Kidney (tissue), 13 donors: ENCODE measurements at regions not wholly inside any gene's neighbourhood (a gene's known extent, or its start where the extent isn't known, plus 50 kb on each side); places are given as distances from the start of the nearest gene placed in this dataset.

Experiments used
- DNase-seq, 5 donors: peaks; one replicate each; pipeline ENCODE4 v3.0.0-alpha.2; 2013 to 2020
- FAIRE-seq: peaks from 2 replicates; lab custom pipeline; 2012; peaks lifted over from hg19 to GRCh38; lab: Jason Lieb, UNC
- H3K27ac ChIP-seq, 2 donors: one replicate each; pipeline ENCODE4 v1.7.0; 2013; ENCODE audit warnings: low read depth in 2 of 2, low read length in 2 of 2, inconsistent platforms in 1 of 2
- H3K27me3 ChIP-seq: one replicate; pipeline ENCODE4 v1.7.1; 2013; ENCODE audit warnings: low read length, inconsistent platforms; ENCODE audit not compliant: control insufficient read depth, insufficient read depth
- H3K36me3 ChIP-seq, 3 donors: one replicate each; pipeline versions ENCODE4 v1.7.0 to v1.7.1; 2013; ENCODE audit warnings: low read length in 3 of 3, control low read depth in 1 of 3, inconsistent platforms in 1 of 3; ENCODE audit not compliant: insufficient read depth in 3 of 3, control insufficient read depth in 2 of 3
- H3K4me1 ChIP-seq, 3 donors: one replicate each; pipeline versions ENCODE4 v1.7.0 to v1.7.1; 2013; ENCODE audit warnings: low read length in 3 of 3, inconsistent platforms in 1 of 3, low read depth in 1 of 3; ENCODE audit not compliant: control insufficient read depth in 2 of 3, insufficient read depth in 2 of 3
- H3K4me3 ChIP-seq, 3 donors: one replicate each; pipeline versions ENCODE4 v1.7.0 to v1.8.1; 2013; ENCODE audit warnings: low read length in 3 of 3, control low read depth in 1 of 3, inconsistent platforms in 1 of 3
- H3K9ac ChIP-seq, 3 donors: one replicate each; pipeline versions ENCODE4 v1.7.0 to v1.7.1; 2013; ENCODE audit warnings: low read length in 3 of 3, control low read depth in 1 of 3, inconsistent platforms in 1 of 3
- H3K9me3 ChIP-seq, 3 donors: one replicate each; pipeline versions ENCODE4 v1.7.0 to v1.7.1; 2013; ENCODE audit warnings: low read length in 3 of 3, control low read depth in 1 of 3, inconsistent platforms in 1 of 3; ENCODE audit not compliant: control insufficient read depth in 2 of 3, insufficient read depth in 1 of 3
- intact Hi-C: fragments of 100-400 bp; cut with DNase I; formaldehyde crosslinking; loops from one replicate; pipeline ENCODE4 v1.11.1; 2022
- TF ChIP-seq, protein P1 (sequence below): IDR thresholded peaks from 3 replicates; pipeline ENCODE4 v1.5.1; 2012; ENCODE audit warnings: mild to moderate bottlenecking, moderate library complexity, borderline replicate concordance; ENCODE audit not compliant: insufficient read depth; ENCODE audit errors: extremely low read depth
- donor health status: control.
- donor health status: control.
- donor health status: control.
- donor health status: control.
- donor health status: control.
- donor health status: DM: yes; HTN: yes; CAD: no.
- donor health status: Normal renal cell carcinoma (clear cell type).

DNA sequence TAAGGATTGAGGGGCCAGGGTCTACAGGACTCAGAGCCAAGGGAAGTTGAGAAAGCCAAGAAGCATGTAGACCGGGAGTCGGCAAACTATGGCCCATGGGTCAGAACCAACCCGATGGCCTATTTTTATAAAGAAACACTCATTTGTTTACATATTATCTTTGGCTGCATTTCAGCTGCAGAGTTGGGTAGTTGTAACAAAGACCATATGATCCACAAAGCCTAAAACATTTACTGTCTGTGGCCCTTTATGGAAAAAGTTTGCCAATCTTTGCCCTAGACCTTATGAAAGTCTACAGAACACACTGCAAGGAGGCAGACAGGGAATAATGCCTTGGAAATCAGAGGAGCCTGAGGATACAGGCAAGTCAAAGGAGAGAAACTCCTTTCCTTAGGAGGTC is 63.2 kb upstream of the MNS1 start:
- no peak overlapping the region for H3K9ac ChIP-seq
- DNase-seq (peak in 1 of 5 donors; percentile 3), FAIRE-seq (no peak)
- no peaks in the 10 kb centered on the region for H3K4me1 ChIP-seq
- no peaks in the 10 kb centered on the region for H3K36me3 ChIP-seq
- TF ChIP-seq, protein P1, sequence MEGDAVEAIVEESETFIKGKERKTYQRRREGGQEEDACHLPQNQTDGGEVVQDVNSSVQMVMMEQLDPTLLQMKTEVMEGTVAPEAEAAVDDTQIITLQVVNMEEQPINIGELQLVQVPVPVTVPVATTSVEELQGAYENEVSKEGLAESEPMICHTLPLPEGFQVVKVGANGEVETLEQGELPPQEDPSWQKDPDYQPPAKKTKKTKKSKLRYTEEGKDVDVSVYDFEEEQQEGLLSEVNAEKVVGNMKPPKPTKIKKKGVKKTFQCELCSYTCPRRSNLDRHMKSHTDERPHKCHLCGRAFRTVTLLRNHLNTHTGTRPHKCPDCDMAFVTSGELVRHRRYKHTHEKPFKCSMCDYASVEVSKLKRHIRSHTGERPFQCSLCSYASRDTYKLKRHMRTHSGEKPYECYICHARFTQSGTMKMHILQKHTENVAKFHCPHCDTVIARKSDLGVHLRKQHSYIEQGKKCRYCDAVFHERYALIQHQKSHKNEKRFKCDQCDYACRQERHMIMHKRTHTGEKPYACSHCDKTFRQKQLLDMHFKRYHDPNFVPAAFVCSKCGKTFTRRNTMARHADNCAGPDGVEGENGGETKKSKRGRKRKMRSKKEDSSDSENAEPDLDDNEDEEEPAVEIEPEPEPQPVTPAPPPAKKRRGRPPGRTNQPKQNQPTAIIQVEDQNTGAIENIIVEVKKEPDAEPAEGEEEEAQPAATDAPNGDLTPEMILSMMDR = no peak
- H3K4me3 ChIP-seq = no peak overlapping the region
- no peaks in the 10 kb centered on the region for H3K9me3 ChIP-seq
- H3K27ac ChIP-seq = no peak overlapping the region
- H3K27me3 ChIP-seq = no peaks in the 10 kb centered on the region
- intact Hi-C loops = no loop called here

DNA sequence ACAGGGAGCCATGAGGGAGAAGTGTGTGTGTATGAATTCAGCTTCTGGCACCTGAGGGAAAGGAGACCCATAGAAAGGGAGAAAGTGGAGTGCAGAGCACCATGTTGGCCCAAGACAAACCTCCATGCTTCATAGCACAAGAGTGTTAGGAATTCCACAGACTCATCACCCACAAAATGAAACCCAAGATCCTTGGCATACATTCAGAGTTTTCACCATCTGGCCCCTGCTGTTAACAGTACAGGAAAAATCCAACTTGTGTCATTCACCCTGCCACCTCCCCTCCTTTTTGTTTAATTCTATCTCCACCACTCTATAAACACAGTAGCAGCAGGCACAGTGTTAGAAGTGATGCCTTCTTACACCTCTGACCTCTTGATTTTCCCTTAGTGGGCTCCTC is 60.0 kb upstream of the MNS1 start:
- Histone ChIP-seq H3K4me1 (no peaks in the 10 kb centered on the region), H3K27ac (no peak overlapping the region), H3K27me3 (no peaks in the 10 kb centered on the region), H3K9me3 (peaks cover 0 to 2% (median 0%) of the 10 kb centered on the region in 3 donors), H3K9ac (no peak overlapping the region), H3K36me3 (no peaks in the 10 kb centered on the region), H3K4me3 (no peak overlapping the region)
- TF ChIP-seq, protein P1 = no peak
- intact Hi-C loops = no loop called here
- peak in 3 of 5 donors; percentile 22 to 50 (median 38) for DNase-seq
- FAIRE-seq = no peak

DNA sequence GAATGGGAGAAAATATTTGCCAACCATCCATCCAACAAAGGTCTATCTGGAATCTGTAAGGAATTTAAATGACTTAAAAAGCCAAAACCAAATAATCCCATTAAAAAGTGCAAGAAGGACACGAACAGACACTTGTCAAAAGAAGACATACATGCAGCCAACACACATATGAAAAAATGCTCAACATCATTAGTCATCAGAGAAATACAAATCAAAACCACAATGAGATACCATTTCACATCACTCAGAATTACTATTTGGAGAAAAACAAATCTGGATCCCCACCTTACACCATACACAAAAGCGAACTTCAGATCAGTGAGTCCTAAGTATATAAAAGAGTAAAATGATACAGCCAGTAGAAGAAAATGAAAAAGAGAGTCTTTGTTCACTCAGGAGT is 58.6 kb upstream of the MNS1 start:
- intact Hi-C loops = no loop called here
- Histone ChIP-seq H3K9me3 (peaks cover 0 to 2% (median 0%) of the 10 kb centered on the region in 3 donors), H3K36me3 (no peaks in the 10 kb centered on the region), H3K27me3 (no peaks in the 10 kb centered on the region), H3K27ac (no peak overlapping the region), H3K4me1 (no peaks in the 10 kb centered on the region), H3K4me3 (no peak overlapping the region), H3K9ac (no peak overlapping the region)
- DNase-seq (no peak), FAIRE-seq (no peak)
- TF ChIP-seq, protein P1 = no peak

DNA sequence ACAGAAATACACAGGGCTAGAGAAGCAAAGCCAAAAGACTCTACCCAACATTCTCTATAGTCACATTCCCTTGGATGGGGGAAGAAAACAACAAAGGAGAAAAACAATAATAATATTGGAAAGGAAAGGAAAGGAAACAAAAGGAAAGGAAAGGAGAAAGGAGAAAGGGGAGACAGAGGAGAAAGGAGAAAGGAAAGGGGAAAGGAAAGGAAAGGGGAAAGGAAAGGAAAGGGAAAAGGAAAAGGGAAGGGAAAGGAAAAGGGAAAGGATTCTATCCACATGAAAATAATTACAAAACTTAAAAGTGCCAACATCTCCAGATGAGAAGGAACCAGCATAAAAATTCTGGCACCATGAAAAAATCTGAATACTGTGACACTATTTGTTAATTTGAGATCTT is 54.1 kb upstream of the MNS1 start:
- Histone ChIP-seq H3K27ac (no peak overlapping the region), H3K36me3 (no peaks in the 10 kb centered on the region), H3K4me1 (no peaks in the 10 kb centered on the region), H3K27me3 (no peaks in the 10 kb centered on the region), H3K9me3 (peaks cover 0 to 2% (median 0%) of the 10 kb centered on the region in 3 donors), H3K9ac (no peak overlapping the region), H3K4me3 (no peak overlapping the region)
- no peak for FAIRE-seq
- intact Hi-C loops = no loop called here
- TF ChIP-seq, protein P1 = no peak
- DNase-seq = no peak
